ENCODE measurements at regions not wholly inside any gene's neighbourhood (a gene's known extent, or its start where the extent isn't known, plus 50 kb on each side); places are given as distances from the start of the nearest gene placed in this dataset.

- DNase-seq (ENCODE audit: low read depth) = no peak
- no peak overlapping the region for H3K4me3 ChIP-seq (ENCODE audit: low read depth, low read length)
- TF ChIP-seq, protein P1, sequence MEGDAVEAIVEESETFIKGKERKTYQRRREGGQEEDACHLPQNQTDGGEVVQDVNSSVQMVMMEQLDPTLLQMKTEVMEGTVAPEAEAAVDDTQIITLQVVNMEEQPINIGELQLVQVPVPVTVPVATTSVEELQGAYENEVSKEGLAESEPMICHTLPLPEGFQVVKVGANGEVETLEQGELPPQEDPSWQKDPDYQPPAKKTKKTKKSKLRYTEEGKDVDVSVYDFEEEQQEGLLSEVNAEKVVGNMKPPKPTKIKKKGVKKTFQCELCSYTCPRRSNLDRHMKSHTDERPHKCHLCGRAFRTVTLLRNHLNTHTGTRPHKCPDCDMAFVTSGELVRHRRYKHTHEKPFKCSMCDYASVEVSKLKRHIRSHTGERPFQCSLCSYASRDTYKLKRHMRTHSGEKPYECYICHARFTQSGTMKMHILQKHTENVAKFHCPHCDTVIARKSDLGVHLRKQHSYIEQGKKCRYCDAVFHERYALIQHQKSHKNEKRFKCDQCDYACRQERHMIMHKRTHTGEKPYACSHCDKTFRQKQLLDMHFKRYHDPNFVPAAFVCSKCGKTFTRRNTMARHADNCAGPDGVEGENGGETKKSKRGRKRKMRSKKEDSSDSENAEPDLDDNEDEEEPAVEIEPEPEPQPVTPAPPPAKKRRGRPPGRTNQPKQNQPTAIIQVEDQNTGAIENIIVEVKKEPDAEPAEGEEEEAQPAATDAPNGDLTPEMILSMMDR (conservative IDR thresholded peaks at IDR 0.05; ENCODE audit: low read depth, low read length) = no peak
These were observed 712.5 kb downstream of the DCDC2C start for GRCh38 chr2:4415810-4416413.

DNA sequence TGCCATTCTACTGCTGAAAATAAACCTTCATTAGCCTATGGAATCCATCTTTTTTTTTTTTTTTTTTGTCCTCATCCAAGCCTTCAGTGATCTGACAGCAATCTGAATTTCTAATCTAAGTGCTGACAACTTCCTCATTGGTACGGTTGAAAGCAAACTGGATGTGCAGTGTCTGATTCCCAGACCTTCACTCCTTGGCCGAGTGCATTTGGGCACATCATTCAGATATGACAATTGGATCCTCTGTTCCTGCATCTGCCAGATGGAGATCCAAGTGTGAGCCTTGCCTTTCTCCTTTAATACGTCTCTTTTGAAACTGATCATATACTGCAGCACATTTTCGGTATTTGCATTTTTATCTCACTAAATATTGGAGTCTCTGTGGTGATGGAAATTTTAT lies 713.1 kb downstream of the DCDC2C start:
- DNase-seq (ENCODE audit: low read depth) = no peak
- TF ChIP-seq, protein P1 (conservative IDR thresholded peaks at IDR 0.05; ENCODE audit: low read depth, low read length) = no peak
- H3K4me3 ChIP-seq (ENCODE audit: low read depth, low read length) = no peak overlapping the region

GRCh38 chr2:4417771-4418170 lies 714.4 kb downstream of the DCDC2C start:
- DNase-seq (ENCODE audit: low read depth) = no peak
- TF ChIP-seq, protein P1 (conservative IDR thresholded peaks at IDR 0.05; ENCODE audit: low read depth, low read length) = no peak
- H3K4me3 ChIP-seq (ENCODE audit: low read depth, low read length) = no peak overlapping the region

GRCh38 chr2:4420032-4420431 lies 716.7 kb downstream of the DCDC2C start:
- H3K4me3 ChIP-seq (ENCODE audit: low read depth, low read length) = no peak overlapping the region
- TF ChIP-seq, protein P1 (conservative IDR thresholded peaks at IDR 0.05; ENCODE audit: low read depth, low read length) = no peak
- DNase-seq (ENCODE audit: low read depth) = no peak

- no peak for DNase-seq (ENCODE audit: low read depth)
- H3K4me3 ChIP-seq (ENCODE audit: low read depth, low read length) = no peak overlapping the region
- TF ChIP-seq, protein P1 (conservative IDR thresholded peaks at IDR 0.05; ENCODE audit: low read depth, low read length) = no peak
These were observed 720.8 kb downstream of the DCDC2C start for GRCh38 chr2:4424153-4424552.

- no peak overlapping the region for H3K4me3 ChIP-seq (ENCODE audit: low read depth, low read length)
- TF ChIP-seq, protein P1 (conservative IDR thresholded peaks at IDR 0.05; ENCODE audit: low read depth, low read length) = no peak
- no peak for DNase-seq (ENCODE audit: low read depth)
These were observed 723.7 kb downstream of the DCDC2C start for GRCh38 chr2:4427083-4427482.

DNA sequence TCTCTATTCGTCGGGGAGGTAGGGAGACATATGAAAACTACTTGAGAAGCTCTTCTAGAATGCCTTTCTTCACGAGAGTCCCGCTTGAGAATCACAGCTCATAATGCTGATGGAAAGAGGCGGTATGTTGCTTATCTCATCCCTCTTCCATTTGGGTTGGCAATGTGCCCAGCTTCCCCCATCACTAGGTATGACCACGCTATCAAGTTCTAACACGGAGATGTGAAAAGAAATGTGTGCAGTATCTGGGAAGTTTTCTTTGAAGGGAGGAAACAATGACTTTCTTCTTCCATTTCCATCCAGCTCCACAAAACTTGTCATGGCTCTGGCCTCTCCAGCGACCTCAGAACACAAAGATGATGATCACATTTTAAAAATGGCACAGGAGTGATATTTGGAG lies 742.4 kb downstream of the DCDC2C start:
- no peak for DNase-seq (ENCODE audit: low read depth)
- TF ChIP-seq, protein P1 (conservative IDR thresholded peaks at IDR 0.05; ENCODE audit: low read depth, low read length) = no peak
- no peak overlapping the region for H3K4me3 ChIP-seq (ENCODE audit: low read depth, low read length)

Data from choroid plexus epithelial cell (primary cell).